HepG2 (cell line): ENCODE measurements at regions not wholly inside any gene's neighbourhood (a gene's known extent, or its start where the extent isn't known, plus 50 kb on each side); places are given as distances from the start of the nearest gene placed in this dataset.

Source experiments
- ATAC-seq: fragments of 200-7000 bp; cut with Tn5 transposase; 3 replicates; pipeline ENCODE4 v1.9.1; 2020; ENCODE audit warnings: mild to moderate bottlenecking, moderate library complexity
- BruUV-seq: library from RNA; stranded (reverse); fragments of 400-500 nt; replicated peaks from 2 replicates; lab custom pipeline; 2021; lab: Mats Ljungman, UMichigan
- CTCF ChIA-PET: fragments of 300-600 bp; formaldehyde crosslinking; extraction: SDS; loops from one replicate; lab custom pipeline; 2021; ENCODE audit warnings: low total read pairs, inconsistent platforms, low intra/inter-chr PET ratio; lab: Yijun Ruan, JAX
- POLR2A ChIA-PET: fragments of 350-600 bp; sonication (Branson Sonifier 250); formaldehyde crosslinking; loops from one replicate; lab custom pipeline; 2020; ENCODE audit warnings: antibody characterized with exemption, inconsistent platforms; lab: Yijun Ruan, JAX
- DNase-seq: peaks from one replicate; pipeline ENCODE4 v3.0.0-alpha.2; 2015; ENCODE audit warnings: low spot score
- FAIRE-seq: peaks from 3 replicates; lab custom pipeline; 2011; peaks lifted over from hg19 to GRCh38; lab: Jason Lieb, UNC
- H2AFZ ChIP-seq: one replicate; pipeline ENCODE4 v1.6.1; 2011; ENCODE audit warnings: low read length, inconsistent platforms
- H3K27ac ChIP-seq: fragments of 300-600 bp; 3 replicates; pipeline ENCODE4 v1.8.0; 2011; ENCODE audit warnings: mixed run types, mild to moderate bottlenecking, mixed read lengths, low read length, inconsistent platforms; ENCODE audit not compliant: insufficient read depth; ENCODE audit errors: extremely low read length
- H3K27me3 ChIP-seq, 2 experiments: fragments of 200-600 bp in 1 of 2; 2 replicates in 1 of 2; 3 replicates in 1 of 2; pipeline versions ENCODE4 v1.6.0 to v1.8.0; 2011; ENCODE audit warnings: low read length in 2 of 2, mild to moderate bottlenecking in 2 of 2, moderate library complexity in 2 of 2, inconsistent platforms in 1 of 2; ENCODE audit not compliant: insufficient read depth in 2 of 2, control insufficient read depth in 1 of 2
- H3K36me3 ChIP-seq, 2 experiments: fragments of 200-600 bp in 1 of 2; replicated peaks in 1 of 2; 2 replicates in 1 of 2; 3 replicates in 1 of 2; pipeline versions ENCODE4 v1.5.1 to v1.8.0; 2011; ENCODE audit warnings: low read length in 2 of 2, inconsistent platforms in 1 of 2; ENCODE audit not compliant: insufficient read depth in 2 of 2, control insufficient read depth in 1 of 2
- H3K4me1 ChIP-seq: 2 replicates; pipeline ENCODE4 v1.5.1; 2012; ENCODE audit warnings: low read length, inconsistent platforms; ENCODE audit not compliant: insufficient read depth
- H3K4me2 ChIP-seq: 2 replicates; pipeline ENCODE4 v1.6.0; 2011; ENCODE audit warnings: low read depth, low read length, inconsistent platforms
- H3K4me3 ChIP-seq, 3 experiments: fragments of 200-600 bp in 1 of 3; sonication (generic), shearing (Covaris generic) in 1 of 3; replicated peaks in 1 of 3; 2 replicates each; pipeline ENCODE4 v1.5.1; 2011 to 2016; ENCODE audit warnings: low read length in 3 of 3, inconsistent platforms in 2 of 3, low read depth in 2 of 3, mild to moderate bottlenecking in 2 of 3, control low read depth in 1 of 3, mixed read lengths in 1 of 3; ENCODE audit not compliant: insufficient read depth in 1 of 3
- H3K79me2 ChIP-seq: one replicate; pipeline ENCODE4 v1.6.1; 2011; ENCODE audit warnings: low read length, inconsistent platforms; ENCODE audit not compliant: insufficient read depth
- H3K9ac ChIP-seq: 2 replicates; pipeline ENCODE4 v1.6.0; 2011; ENCODE audit warnings: mild to moderate bottlenecking, low read depth, low read length, inconsistent platforms; ENCODE audit not compliant: insufficient read depth
- H3K9me3 ChIP-seq: 2 replicates; pipeline ENCODE4 v1.5.1; 2012; ENCODE audit warnings: mild to moderate bottlenecking, low read length
- H4K20me1 ChIP-seq: 2 replicates; pipeline ENCODE4 v1.6.0; 2011; ENCODE audit warnings: inconsistent platforms, mild to moderate bottlenecking, low read length, moderate library complexity; ENCODE audit not compliant: insufficient read depth
- ETV6 ChIP-seq: sonication (generic); formaldehyde crosslinking; conservative IDR thresholded peaks from 2 replicates; pipeline ENCODE4 v1.4.0; 2020; ENCODE audit warnings: missing genetic modification reagents
- FOSL1 ChIP-seq: sonication (generic); formaldehyde crosslinking; IDR thresholded peaks from 2 replicates; pipeline ENCODE4 v1.9.0; 2021; ENCODE audit warnings: missing genetic modification reagents, borderline replicate concordance
- FOXP4 ChIP-seq: sonication (generic); formaldehyde crosslinking; IDR thresholded peaks from 2 replicates; pipeline ENCODE4 v1.4.0; 2020; ENCODE audit warnings: missing genetic modification reagents
- GATAD2A ChIP-seq: IDR thresholded peaks from 2 replicates; pipeline ENCODE4 v1.6.1; 2016
- HNRNPL ChIP-seq: fragments of 200-400 bp; formaldehyde crosslinking; IDR thresholded peaks from 2 replicates; pipeline ENCODE4 v1.6.1; 2017; ENCODE audit warnings: mild to moderate bottlenecking, low read depth, low read length
- NFIC ChIP-seq: IDR thresholded peaks from 2 replicates; pipeline ENCODE4 v1.6.1; 2012; ENCODE audit warnings: mild to moderate bottlenecking, low read length, inconsistent platforms
- PCBP2 ChIP-seq: fragments of 200-400 bp; formaldehyde crosslinking; optimal IDR thresholded peaks from 2 replicates; pipeline ENCODE3; 2018; ENCODE audit warnings: low read length, low read depth; ENCODE audit not compliant: poor library complexity, severe bottlenecking
- RFXAP ChIP-seq: sonication (generic); formaldehyde crosslinking; IDR thresholded peaks from 2 replicates; pipeline ENCODE4 v1.4.0; 2020; ENCODE audit warnings: missing genetic modification reagents, borderline replicate concordance
- TARDBP ChIP-seq: sonication (generic); formaldehyde crosslinking; IDR thresholded peaks from 2 replicates; pipeline ENCODE4 v1.8.0; 2022; ENCODE audit warnings: mild to moderate bottlenecking, missing genetic modification reagents
- TFE3 ChIP-seq: IDR thresholded peaks from 2 replicates; pipeline ENCODE4 v1.6.1; 2016
- XBP1 ChIP-seq: sonication (generic); formaldehyde crosslinking; IDR thresholded peaks from 2 replicates; pipeline ENCODE4 v1.5.0; 2020; ENCODE audit warnings: missing genetic modification reagents
- ZBTB3 ChIP-seq: sonication (generic); formaldehyde crosslinking; IDR thresholded peaks from 2 replicates; pipeline ENCODE4 v1.4.0; 2020; ENCODE audit warnings: low read depth, mild to moderate bottlenecking, moderate library complexity, missing genetic modification reagents, borderline replicate concordance
- ZIK1 ChIP-seq: sonication (generic); formaldehyde crosslinking; IDR thresholded peaks from 2 replicates; pipeline ENCODE4 v1.5.0; 2020; ENCODE audit warnings: mild to moderate bottlenecking, low read depth, missing genetic modification reagents, borderline replicate concordance
- ZNF30 ChIP-seq: sonication (generic); formaldehyde crosslinking; IDR thresholded peaks from 2 replicates; pipeline ENCODE4 v1.5.0; 2020; ENCODE audit warnings: mild to moderate bottlenecking, missing genetic modification reagents
- ZNF580 ChIP-seq: IDR thresholded peaks from 2 replicates; pipeline ENCODE4 v1.6.1; 2016; ENCODE audit warnings: low read depth, borderline replicate concordance
- ZNF672 ChIP-seq: sonication (generic); formaldehyde crosslinking; IDR thresholded peaks from 2 replicates; pipeline ENCODE4 v1.8.1; 2022; ENCODE audit warnings: missing genetic modification reagents
- ZNF773 ChIP-seq: sonication (generic); formaldehyde crosslinking; IDR thresholded peaks from 2 replicates; pipeline ENCODE4 v1.4.0; 2020; ENCODE audit warnings: missing genetic modification reagents, borderline replicate concordance
- ZNF83 ChIP-seq: sonication (generic); formaldehyde crosslinking; IDR thresholded peaks from 2 replicates; pipeline ENCODE4 v1.4.0; 2020; ENCODE audit warnings: missing genetic modification reagents, mild to moderate bottlenecking, borderline replicate concordance
- WGBS: methylation state at CpG from one replicate; pipeline ENCODE4 v1.1.6; 2017; ENCODE audit warnings: low lambda C conversion rate; 5-methylcytosine and 5-hydroxymethylcytosine counted together
- in situ Hi-C: cut with HindIII; loops from 2 replicates; pipeline ENCODE4 v1.10.0; 2017; ENCODE audit warnings: low pct_unique_long_range_greater_than_20kb; ENCODE audit not compliant: extremely low pct_ligation_motif_present
- intact Hi-C: fragments of 100-400 bp; cut with micrococcal nuclease; formaldehyde crosslinking; loops from one replicate; pipeline ENCODE4 v1.10.0; 2022; ENCODE audit not compliant: unreplicated experiment
- TF ChIP-seq, protein P1 (sequence below): sonication (generic); formaldehyde crosslinking; IDR thresholded peaks from 2 replicates; pipeline ENCODE4 v1.4.0; 2020; ENCODE audit warnings: missing genetic modification reagents, borderline replicate concordance

- no peak overlapping the region for H2AFZ ChIP-seq
- no peak overlapping the region for H3K9ac ChIP-seq
- DNase-seq (no peak), ATAC-seq (no peak), FAIRE-seq (no peak)
- no peaks in the 10 kb centered on the region for H3K4me1 ChIP-seq
- H3K79me2 ChIP-seq, result no peaks in the 10 kb centered on the region
- WGBS, result 1% methylated on average over 4 of the region's 4 CpGs
- in situ Hi-C loops, result no loop called here
- BruUV-seq, result no TSS peak
- H3K27me3 ChIP-seq, result no peaks in the 10 kb centered on the region
- H3K36me3 ChIP-seq, result no peaks in the 10 kb centered on the region
- no peaks in the 10 kb centered on the region for H4K20me1 ChIP-seq
- CTCF ChIA-PET, result no interaction called here
- H3K27ac ChIP-seq, result no peak overlapping the region
- H3K4me3 ChIP-seq, result no peak overlapping the region
- H3K4me2 ChIP-seq, result no peak overlapping the region
- TF ChIP-seq RFXAP (CRISPR knock-in tag) (no peak), FOSL1 (CRISPR knock-in tag) (no peak), ZIK1 (CRISPR knock-in tag) (no peak), NFIC (no peak), ZNF672 (CRISPR knock-in tag) (no peak), ZNF580 (CRISPR knock-in tag) (no peak), FOXP4 (CRISPR knock-in tag) (no peak), GATAD2A (CRISPR knock-in tag) (no peak), ZNF83 (CRISPR knock-in tag) (no peak), ZNF773 (CRISPR knock-in tag) (no peak), TFE3 (no peak), ETV6 (CRISPR knock-in tag) (no peak), XBP1 (CRISPR knock-in tag) (no peak), ZBTB3 (CRISPR knock-in tag) (no peak), ZNF30 (CRISPR knock-in tag) (no peak), TARDBP (CRISPR knock-in tag) (no peak), PCBP2 (no peak), HNRNPL (no peak)
- TF ChIP-seq, protein P1, sequence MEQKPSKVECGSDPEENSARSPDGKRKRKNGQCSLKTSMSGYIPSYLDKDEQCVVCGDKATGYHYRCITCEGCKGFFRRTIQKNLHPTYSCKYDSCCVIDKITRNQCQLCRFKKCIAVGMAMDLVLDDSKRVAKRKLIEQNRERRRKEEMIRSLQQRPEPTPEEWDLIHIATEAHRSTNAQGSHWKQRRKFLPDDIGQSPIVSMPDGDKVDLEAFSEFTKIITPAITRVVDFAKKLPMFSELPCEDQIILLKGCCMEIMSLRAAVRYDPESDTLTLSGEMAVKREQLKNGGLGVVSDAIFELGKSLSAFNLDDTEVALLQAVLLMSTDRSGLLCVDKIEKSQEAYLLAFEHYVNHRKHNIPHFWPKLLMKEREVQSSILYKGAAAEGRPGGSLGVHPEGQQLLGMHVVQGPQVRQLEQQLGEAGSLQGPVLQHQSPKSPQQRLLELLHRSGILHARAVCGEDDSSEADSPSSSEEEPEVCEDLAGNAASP (CRISPR knock-in tag), result no peak
- intact Hi-C loops, result no loop called here
- no peaks in the 10 kb centered on the region for H3K9me3 ChIP-seq
- POLR2A ChIA-PET, result no interaction called here
These were observed 821.3 kb downstream of the TRIML1 start for GRCh38 chr4:188960411-188961093.
